GM12891 (cell line): ENCODE measurements at regions not wholly inside any gene's neighbourhood (a gene's known extent, or its start where the extent isn't known, plus 50 kb on each side); places are given as distances from the start of the nearest gene placed in this dataset.

Experiments
- POLR2A ChIP-seq: IDR thresholded peaks from 2 replicates; pipeline ENCODE4 v1.6.1; 2011; ENCODE audit warnings: low read depth, low read length, control low read depth
- POLR2AphosphoS5 ChIP-seq: IDR thresholded peaks from 2 replicates; pipeline ENCODE4 v1.6.1; 2011; ENCODE audit warnings: low read depth, low read length, control low read depth
- SPI1 ChIP-seq: IDR thresholded peaks from 2 replicates; pipeline ENCODE4 v1.6.1; 2011; ENCODE audit warnings: low read depth, low read length, control low read depth
- TAF1 ChIP-seq: IDR thresholded peaks from 2 replicates; pipeline ENCODE4 v1.6.1; 2011; ENCODE audit warnings: low read depth, low read length, control low read depth

DNA sequence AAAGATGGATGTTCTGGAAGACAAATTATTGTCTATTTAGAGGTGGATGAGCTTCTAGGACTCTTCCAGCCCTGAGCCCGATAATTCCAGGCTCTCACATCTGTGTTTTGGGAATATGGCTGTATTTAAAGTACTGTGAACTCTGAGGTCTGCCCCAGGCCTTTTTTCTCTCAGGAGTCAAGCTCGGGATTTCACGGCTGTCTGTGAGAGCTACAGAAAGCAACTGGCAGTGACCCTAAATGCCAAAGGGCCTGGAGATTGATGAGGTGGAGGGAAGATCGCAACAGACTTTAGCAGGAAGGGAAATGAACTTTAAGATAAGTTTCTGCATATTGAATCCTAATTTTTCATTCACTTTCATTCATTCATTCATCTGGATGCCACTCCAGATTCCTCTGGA, 51.0 kb upstream of the COL13A1 start:
- TF ChIP-seq POLR2A (no peak), TAF1 (no peak), POLR2AphosphoS5 (no peak), SPI1 (no peak)
